Lung (tissue), 11 donors: ENCODE measurements at regions not wholly inside any gene's neighbourhood (a gene's known extent, or its start where the extent isn't known, plus 50 kb on each side); places are given as distances from the start of the nearest gene placed in this dataset.
A peak's percentile ranks its signal among the peaks of the same experiment; 100 is the strongest.

Experiments
- ATAC-seq: fragments of 200-7000 bp; cut with Tn5 transposase; one replicate; pipeline ENCODE4 v1.9.1; 2020; ENCODE audit warnings: moderate number of reproducible peaks; ENCODE audit not compliant: insufficient read depth, low FRiP score
- DNase-seq, 3 donors: peaks; one replicate each; pipeline ENCODE4 v3.0.0-alpha.2; 2013 to 2017
- H3K27ac ChIP-seq, 2 donors: one replicate each; pipeline ENCODE4 v1.5.1; 2013; ENCODE audit warnings: mild to moderate bottlenecking in 2 of 2, moderate library complexity in 2 of 2, control low read depth in 1 of 2, inconsistent platforms in 1 of 2, low read depth in 1 of 2, low read length in 1 of 2
- H3K27me3 ChIP-seq, 3 donors: one replicate each; pipeline ENCODE4 v1.5.1; 2013; ENCODE audit warnings: low read length in 2 of 3; ENCODE audit not compliant: control insufficient read depth in 3 of 3, insufficient read depth in 3 of 3
- H3K36me3 ChIP-seq, 4 donors: one replicate each; pipeline ENCODE4 v1.5.1; 2013; ENCODE audit warnings: low read length in 4 of 4, mild to moderate bottlenecking in 1 of 4, moderate library complexity in 1 of 4; ENCODE audit not compliant: control insufficient read depth in 4 of 4, insufficient read depth in 4 of 4
- H3K4me1 ChIP-seq, 5 donors: one replicate each; pipeline ENCODE4 v1.5.1; 2013; ENCODE audit warnings: low read length in 5 of 5, mild to moderate bottlenecking in 2 of 5, moderate library complexity in 1 of 5; ENCODE audit not compliant: control insufficient read depth in 5 of 5, insufficient read depth in 5 of 5
- H3K4me3 ChIP-seq: one replicate; pipeline ENCODE4 v1.5.1; 2013; ENCODE audit warnings: mild to moderate bottlenecking, control low read depth, moderate library complexity
- H3K9ac ChIP-seq, 2 donors: one replicate each; pipeline ENCODE4 v1.5.1; 2013; ENCODE audit warnings: low read length in 2 of 2, control low read depth in 1 of 2; ENCODE audit not compliant: insufficient read depth in 1 of 2
- H3K9me3 ChIP-seq, 4 donors: one replicate each; pipeline ENCODE4 v1.5.1; 2013; ENCODE audit warnings: low read length in 3 of 4, mild to moderate bottlenecking in 1 of 4, moderate library complexity in 1 of 4; ENCODE audit not compliant: control insufficient read depth in 4 of 4, insufficient read depth in 3 of 4
- WGBS, 2 donors: extraction: QIAGEN DNeasy Blood & Tissue Kit; methylation state at CpG; one replicate each; pipeline ENCODE4 v1.1.7; 2013; 5-methylcytosine and 5-hydroxymethylcytosine counted together
- TF ChIP-seq, protein P1 (sequence below): IDR thresholded peaks from 2 replicates; pipeline ENCODE4 v1.5.1; 2012; ENCODE audit warnings: mild to moderate bottlenecking; ENCODE audit errors: control extremely low read depth, extremely low read depth
- donor health status: control.
- donor health status: control.
- donor health status: Bipolar disorder and iron deficiency.
- donor health status: healthy.
- donor health status: DM: yes; HTN: yes; CAD: no.

DNA sequence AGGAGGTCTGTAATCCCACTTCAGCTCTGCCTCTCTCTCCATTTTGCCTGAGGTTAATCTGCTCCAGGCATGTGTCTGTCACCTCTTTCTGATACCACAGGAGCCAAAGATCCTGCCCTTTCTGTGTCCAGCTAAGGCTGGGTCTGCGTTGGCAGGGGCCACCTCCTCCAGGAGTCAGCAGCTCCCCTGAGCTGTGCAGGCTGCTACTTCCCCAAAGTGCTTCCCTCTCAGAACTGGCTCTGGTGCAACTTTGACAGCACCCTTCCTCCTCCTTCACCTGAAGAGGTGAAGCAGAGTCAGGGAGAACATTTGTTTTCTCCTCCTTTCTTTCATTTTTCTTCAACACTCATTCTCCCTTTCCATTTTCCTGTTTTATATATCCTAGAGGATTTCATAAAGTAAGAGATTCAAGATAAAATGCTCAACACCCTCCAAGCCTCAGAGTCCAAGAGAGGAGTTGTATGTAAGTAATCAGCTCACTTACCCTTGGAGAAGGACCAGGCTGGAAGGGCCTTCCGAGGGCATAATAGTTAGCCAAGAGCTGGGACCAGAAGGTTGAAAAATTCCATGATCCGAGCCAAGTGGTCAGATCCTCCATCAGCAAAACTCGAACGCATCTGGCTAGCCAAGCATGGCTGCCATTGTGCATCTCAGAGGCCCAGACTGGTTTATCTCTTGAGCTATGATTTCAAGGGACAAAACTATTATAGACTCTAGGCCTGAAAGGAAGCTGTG, 257.3 kb downstream of the PTEN start:
- 78 to 81% methylated on average over 5 of the region's 5 CpGs for WGBS, 2 donors
- DNase-seq = no peak
- Histone ChIP-seq H3K36me3 (no peaks in the 10 kb centered on the region), H3K4me1 (peaks cover 0 to 9% (median under 1%) of the 10 kb centered on the region in 5 donors), H3K9ac (no peak overlapping the region), H3K27me3 (no peaks in the 10 kb centered on the region), H3K27ac (peak overlapping the region in 1 of 2 donors; percentile 1), H3K4me3 (no peak overlapping the region), H3K9me3 (no peaks in the 10 kb centered on the region)
- ATAC-seq = no peak
- TF ChIP-seq, protein P1, sequence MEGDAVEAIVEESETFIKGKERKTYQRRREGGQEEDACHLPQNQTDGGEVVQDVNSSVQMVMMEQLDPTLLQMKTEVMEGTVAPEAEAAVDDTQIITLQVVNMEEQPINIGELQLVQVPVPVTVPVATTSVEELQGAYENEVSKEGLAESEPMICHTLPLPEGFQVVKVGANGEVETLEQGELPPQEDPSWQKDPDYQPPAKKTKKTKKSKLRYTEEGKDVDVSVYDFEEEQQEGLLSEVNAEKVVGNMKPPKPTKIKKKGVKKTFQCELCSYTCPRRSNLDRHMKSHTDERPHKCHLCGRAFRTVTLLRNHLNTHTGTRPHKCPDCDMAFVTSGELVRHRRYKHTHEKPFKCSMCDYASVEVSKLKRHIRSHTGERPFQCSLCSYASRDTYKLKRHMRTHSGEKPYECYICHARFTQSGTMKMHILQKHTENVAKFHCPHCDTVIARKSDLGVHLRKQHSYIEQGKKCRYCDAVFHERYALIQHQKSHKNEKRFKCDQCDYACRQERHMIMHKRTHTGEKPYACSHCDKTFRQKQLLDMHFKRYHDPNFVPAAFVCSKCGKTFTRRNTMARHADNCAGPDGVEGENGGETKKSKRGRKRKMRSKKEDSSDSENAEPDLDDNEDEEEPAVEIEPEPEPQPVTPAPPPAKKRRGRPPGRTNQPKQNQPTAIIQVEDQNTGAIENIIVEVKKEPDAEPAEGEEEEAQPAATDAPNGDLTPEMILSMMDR = no peak

DNA sequence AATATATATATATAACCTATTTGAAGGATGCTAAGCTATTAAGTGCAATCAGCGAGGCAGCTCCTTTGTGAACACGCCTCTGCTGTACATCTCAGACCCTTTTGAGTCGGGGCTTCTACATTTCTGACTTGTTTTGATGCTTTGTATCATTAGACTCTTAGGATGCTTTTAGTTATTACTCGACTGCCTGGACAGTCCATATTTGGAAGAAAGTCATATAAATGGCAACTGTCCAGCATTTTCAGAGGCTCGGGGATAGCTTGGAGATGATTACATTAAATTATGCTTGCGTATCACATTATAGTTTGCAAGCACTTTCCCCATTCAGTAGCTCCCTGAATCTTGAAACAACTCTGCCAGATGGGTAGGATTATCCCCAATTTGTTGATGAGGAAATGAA, 257.9 kb downstream of the PTEN start:
- Histone ChIP-seq H3K4me3 (no peak overlapping the region), H3K27ac (no peak overlapping the region), H3K27me3 (no peaks in the 10 kb centered on the region), H3K4me1 (peaks cover 0 to 9% (median 0%) of the 10 kb centered on the region in 5 donors), H3K9me3 (no peaks in the 10 kb centered on the region), H3K9ac (no peak overlapping the region), H3K36me3 (no peaks in the 10 kb centered on the region)
- 94 to 95% methylated on average over 6 of the region's 6 CpGs for WGBS, 2 donors
- DNase-seq (peak in 2 of 3 donors; percentile 75 to 79), ATAC-seq (no peak)
- TF ChIP-seq, protein P1 = no peak

DNA sequence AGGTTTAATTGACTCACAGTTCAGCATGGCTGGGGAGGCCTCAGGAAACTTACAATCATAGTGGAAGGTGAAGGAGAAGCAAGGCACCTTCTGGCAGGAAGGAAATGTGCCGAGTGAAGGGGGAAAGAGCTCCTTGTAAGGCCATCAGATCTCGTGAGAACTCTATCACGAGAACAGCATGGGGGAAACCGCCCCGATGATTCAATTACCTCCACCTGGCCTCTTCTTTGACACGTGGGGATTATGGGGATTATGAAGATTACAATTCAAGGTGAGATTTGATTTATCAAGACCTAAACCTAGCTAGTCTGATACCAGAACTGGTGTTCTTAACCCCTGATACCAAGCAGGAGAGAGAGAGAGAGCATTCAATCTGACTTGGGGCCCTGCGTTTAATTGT, 258.7 kb downstream of the PTEN start:
- Histone ChIP-seq H3K4me3 (no peak overlapping the region), H3K9ac (no peak overlapping the region), H3K36me3 (no peaks in the 10 kb centered on the region), H3K27ac (no peak overlapping the region), H3K9me3 (no peaks in the 10 kb centered on the region), H3K4me1 (peaks cover 0 to 9% (median 0%) of the 10 kb centered on the region in 5 donors), H3K27me3 (no peaks in the 10 kb centered on the region)
- 89 to 93% methylated on average over 7 of the region's 7 CpGs for WGBS, 2 donors
- ATAC-seq (no peak), DNase-seq (no peak)
- TF ChIP-seq, protein P1 = no peak
